ENCODE measurements at regions not wholly inside any gene's neighbourhood (a gene's known extent, or its start where the extent isn't known, plus 50 kb on each side); places are given as distances from the start of the nearest gene placed in this dataset.
A peak's percentile ranks its signal among the peaks of the same experiment; 100 is the strongest.

GRCh38 chr5:30540150-30540549 is 653.3 kb upstream of the CDH6 start:
- TF ChIP-seq CTCF (IDR thresholded peaks at IDR 0.05): no peak
- no peaks in the 10 kb centered on the region for H3K27me3 ChIP-seq (ENCODE audit: low read depth)
- H3K27ac ChIP-seq: no peak overlapping the region
- no peak for DNase-seq
- no peaks in the 10 kb centered on the region for H3K36me3 ChIP-seq
- no peak overlapping the region for H3K4me3 ChIP-seq
- peak in 1 of 2 donors; percentile 15 for ATAC-seq
- H3K9me3 ChIP-seq: no peaks in the 10 kb centered on the region
- H3K4me1 ChIP-seq: no peaks in the 10 kb centered on the region
- intact Hi-C loops (cut with DNase I): no loop called here

- Histone ChIP-seq H3K4me1 (no peaks in the 10 kb centered on the region), H3K27ac (no peak overlapping the region), H3K9me3 (no peaks in the 10 kb centered on the region), H3K27me3 (ENCODE audit: low read depth) (no peaks in the 10 kb centered on the region), H3K36me3 (no peaks in the 10 kb centered on the region), H3K4me3 (no peak overlapping the region)
- DNase-seq (peak; percentile 71), ATAC-seq (peak; percentile 91 to 93)
- no peak for TF ChIP-seq CTCF (IDR thresholded peaks at IDR 0.05)
- intact Hi-C loops (cut with DNase I): no loop called here
Observed at GRCh38 chr5:30539004-30539634, 654.4 kb upstream of the CDH6 start.

- DNase-seq (no peak), ATAC-seq (no peak)
- no peaks in the 10 kb centered on the region for H3K27me3 ChIP-seq (ENCODE audit: low read depth)
- intact Hi-C loops (cut with DNase I): no loop called here
- H3K4me1 ChIP-seq: no peaks in the 10 kb centered on the region
- TF ChIP-seq CTCF (IDR thresholded peaks at IDR 0.05): no peak
- no peaks in the 10 kb centered on the region for H3K9me3 ChIP-seq
- H3K4me3 ChIP-seq: no peak overlapping the region
- no peaks in the 10 kb centered on the region for H3K36me3 ChIP-seq
- no peak overlapping the region for H3K27ac ChIP-seq
Observed at GRCh38 chr5:30525353-30525752, 668.1 kb upstream of the CDH6 start.

- intact Hi-C loops (cut with DNase I): no loop called here
- Histone ChIP-seq H3K9me3 (no peaks in the 10 kb centered on the region), H3K4me3 (no peak overlapping the region), H3K27ac (no peak overlapping the region), H3K27me3 (ENCODE audit: low read depth) (no peaks in the 10 kb centered on the region), H3K4me1 (no peaks in the 10 kb centered on the region), H3K36me3 (no peaks in the 10 kb centered on the region)
- no peak for ATAC-seq
- no peak for TF ChIP-seq CTCF (IDR thresholded peaks at IDR 0.05)
- no peak for DNase-seq
Observed at GRCh38 chr5:30524428-30524827, 669.1 kb upstream of the CDH6 start.

GRCh38 chr5:30523061-30523460 is 670.4 kb upstream of the CDH6 start:
- TF ChIP-seq CTCF (IDR thresholded peaks at IDR 0.05): no peak
- Histone ChIP-seq H3K4me1 (no peaks in the 10 kb centered on the region), H3K9me3 (no peaks in the 10 kb centered on the region), H3K36me3 (no peaks in the 10 kb centered on the region), H3K27me3 (ENCODE audit: low read depth) (no peaks in the 10 kb centered on the region), H3K27ac (no peak overlapping the region), H3K4me3 (no peak overlapping the region)
- DNase-seq (no peak), ATAC-seq (no peak)
- intact Hi-C loops (cut with DNase I): no loop called here
